ENCODE measurements at regions not wholly inside any gene's neighbourhood (a gene's known extent, or its start where the extent isn't known, plus 50 kb on each side); places are given as distances from the start of the nearest gene placed in this dataset.

- no peak for DNase-seq
Measured at GRCh38 chr1:234707641-234708040, 97.7 kb upstream of the IRF2BP2 start.

GRCh38 chr1:234706931-234707330 lies 97.0 kb upstream of the IRF2BP2 start:
- DNase-seq: no peak

GRCh38 chr1:234706199-234706598 lies 96.2 kb upstream of the IRF2BP2 start:
- DNase-seq: no peak

GRCh38 chr1:234705615-234706014 lies 95.6 kb upstream of the IRF2BP2 start:
- DNase-seq: no peak

- DNase-seq: no peak
Measured at GRCh38 chr1:234704106-234704887, 94.3 kb upstream of the IRF2BP2 start.

GRCh38 chr1:234702342-234703000 lies 92.5 kb upstream of the IRF2BP2 start:
- DNase-seq: no peak

- no peak for DNase-seq
Measured at GRCh38 chr1:234701737-234702341, 91.9 kb upstream of the IRF2BP2 start.

- DNase-seq: no peak
Measured at GRCh38 chr1:234699795-234700665, 90.1 kb upstream of the IRF2BP2 start.

- DNase-seq: no peak
Measured at GRCh38 chr1:234698686-234699085, 88.7 kb upstream of the IRF2BP2 start.

GRCh38 chr1:234697741-234698140 lies 87.8 kb upstream of the IRF2BP2 start:
- no peak for DNase-seq

GRCh38 chr1:234697015-234697414 lies 87.0 kb upstream of the IRF2BP2 start:
- no peak for DNase-seq

- no peak for DNase-seq
Measured at GRCh38 chr1:234696148-234696576, 86.2 kb upstream of the IRF2BP2 start.

GRCh38 chr1:234694661-234695060 lies 84.7 kb upstream of the IRF2BP2 start:
- DNase-seq: no peak

GRCh38 chr1:234692966-234693580 lies 83.1 kb upstream of the IRF2BP2 start:
- DNase-seq: no peak

- DNase-seq: no peak
Measured at GRCh38 chr1:234691567-234691966, 81.6 kb upstream of the IRF2BP2 start.

- no peak for DNase-seq
Measured at GRCh38 chr1:234690872-234691271, 80.9 kb upstream of the IRF2BP2 start.

- no peak for DNase-seq
Measured at GRCh38 chr1:234689236-234689635, 79.3 kb upstream of the IRF2BP2 start.

- no peak for DNase-seq
Measured at GRCh38 chr1:234687011-234687410, 77.0 kb upstream of the IRF2BP2 start.

- no peak for DNase-seq
Measured at GRCh38 chr1:234686035-234686434, 76.1 kb upstream of the IRF2BP2 start.

GRCh38 chr1:234684856-234685255 lies 74.9 kb upstream of the IRF2BP2 start:
- no peak for DNase-seq

- no peak for DNase-seq
Measured at GRCh38 chr1:234683861-234684632, 74.1 kb upstream of the IRF2BP2 start.

All from NCI-H1417 treated with DMSO at 0.1 percent for 48 hours (cell line).